Sigmoid colon (tissue), 4 donors: ENCODE measurements at regions not wholly inside any gene's neighbourhood (a gene's known extent, or its start where the extent isn't known, plus 50 kb on each side); places are given as distances from the start of the nearest gene placed in this dataset.

Source experiments
- EP300 ChIP-seq, 4 donors: sonication (generic); formaldehyde crosslinking; IDR thresholded peaks; one replicate each; pipeline ENCODE4 v1.6.1; 2017; ENCODE audit warnings: antibody characterized with exemption in 4 of 4
- POLR2A ChIP-seq, 2 donors: fragments of 450-650 bp; IDR thresholded peaks; one replicate each; pipeline ENCODE4 v1.6.1; 2016; ENCODE audit warnings: antibody characterized with exemption in 2 of 2, mild to moderate bottlenecking in 2 of 2, moderate library complexity in 2 of 2
- POLR2AphosphoS5 ChIP-seq, 4 donors: sonication (generic); formaldehyde crosslinking; IDR thresholded peaks; one replicate each; pipeline ENCODE4 v1.6.1; 2017; ENCODE audit warnings: antibody characterized with exemption in 4 of 4
- TF ChIP-seq, protein P1 (sequence below), 4 experiments: fragments of 450-650 bp in 3 of 4; fragments of 200-600 bp in 1 of 4; IDR thresholded peaks; one replicate each; pipeline ENCODE4 v1.5.1; 2016 to 2019; ENCODE audit warnings: antibody characterized with exemption in 4 of 4, mild to moderate bottlenecking in 3 of 4, moderate library complexity in 2 of 4

DNA sequence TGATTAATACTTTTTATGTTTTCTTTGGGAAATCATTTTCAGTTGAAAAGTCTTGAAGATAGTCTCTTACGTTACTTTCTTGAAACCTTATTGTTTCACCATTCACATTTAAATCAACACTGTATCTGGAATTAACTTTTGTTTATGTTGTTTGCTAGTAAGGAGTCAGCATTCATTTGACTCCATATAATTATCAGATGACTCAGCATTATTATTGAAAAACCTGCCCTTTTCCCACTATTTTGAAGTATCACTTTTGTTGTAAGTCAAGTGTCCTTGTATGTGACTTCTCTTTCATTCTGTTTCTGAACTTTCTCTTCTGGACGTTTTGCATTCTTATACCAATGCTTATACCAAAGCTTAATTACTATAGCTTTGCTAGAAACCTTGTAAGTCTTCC is 186.1 kb upstream of the KLF12 start:
- TF ChIP-seq, protein P1, sequence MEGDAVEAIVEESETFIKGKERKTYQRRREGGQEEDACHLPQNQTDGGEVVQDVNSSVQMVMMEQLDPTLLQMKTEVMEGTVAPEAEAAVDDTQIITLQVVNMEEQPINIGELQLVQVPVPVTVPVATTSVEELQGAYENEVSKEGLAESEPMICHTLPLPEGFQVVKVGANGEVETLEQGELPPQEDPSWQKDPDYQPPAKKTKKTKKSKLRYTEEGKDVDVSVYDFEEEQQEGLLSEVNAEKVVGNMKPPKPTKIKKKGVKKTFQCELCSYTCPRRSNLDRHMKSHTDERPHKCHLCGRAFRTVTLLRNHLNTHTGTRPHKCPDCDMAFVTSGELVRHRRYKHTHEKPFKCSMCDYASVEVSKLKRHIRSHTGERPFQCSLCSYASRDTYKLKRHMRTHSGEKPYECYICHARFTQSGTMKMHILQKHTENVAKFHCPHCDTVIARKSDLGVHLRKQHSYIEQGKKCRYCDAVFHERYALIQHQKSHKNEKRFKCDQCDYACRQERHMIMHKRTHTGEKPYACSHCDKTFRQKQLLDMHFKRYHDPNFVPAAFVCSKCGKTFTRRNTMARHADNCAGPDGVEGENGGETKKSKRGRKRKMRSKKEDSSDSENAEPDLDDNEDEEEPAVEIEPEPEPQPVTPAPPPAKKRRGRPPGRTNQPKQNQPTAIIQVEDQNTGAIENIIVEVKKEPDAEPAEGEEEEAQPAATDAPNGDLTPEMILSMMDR (IDR thresholded peaks at IDR 0.05) = no peak
- TF ChIP-seq POLR2A (IDR thresholded peaks at IDR 0.05) (no peak), EP300 (IDR thresholded peaks at IDR 0.05) (no peak), POLR2AphosphoS5 (IDR thresholded peaks at IDR 0.05) (no peak)
